Adrenal gland (tissue), 5 donors: ENCODE measurements at regions not wholly inside any gene's neighbourhood (a gene's known extent, or its start where the extent isn't known, plus 50 kb on each side); places are given as distances from the start of the nearest gene placed in this dataset.
"Not testable (repeated sequence)": the region's sequence is repeated elsewhere in the genome, so short reads cannot be mapped to it uniquely, and the experiment has no call there.

Experiments
- POLR2A ChIP-seq, 2 donors: fragments of 450-650 bp; IDR thresholded peaks; one replicate each; pipeline ENCODE4 v1.6.1; 2017; ENCODE audit warnings: antibody characterized with exemption in 2 of 2, mild to moderate bottlenecking in 2 of 2, moderate library complexity in 1 of 2
- TF ChIP-seq, protein P1 (sequence below), 6 experiments: fragments of 450-650 bp in 4 of 6; fragments of 200-600 bp in 2 of 6; sonication (generic) in 1 of 6; IDR thresholded peaks; 1 replicate in 5 of 6; 2 replicates in 1 of 6; pipeline versions ENCODE4 v1.5.1 to v1.8.0; 2016 to 2021; ENCODE audit warnings: antibody characterized with exemption in 6 of 6, mild to moderate bottlenecking in 2 of 6, moderate library complexity in 1 of 6
- donor health status: DM: no; HTN: no; CAD: no.

DNA sequence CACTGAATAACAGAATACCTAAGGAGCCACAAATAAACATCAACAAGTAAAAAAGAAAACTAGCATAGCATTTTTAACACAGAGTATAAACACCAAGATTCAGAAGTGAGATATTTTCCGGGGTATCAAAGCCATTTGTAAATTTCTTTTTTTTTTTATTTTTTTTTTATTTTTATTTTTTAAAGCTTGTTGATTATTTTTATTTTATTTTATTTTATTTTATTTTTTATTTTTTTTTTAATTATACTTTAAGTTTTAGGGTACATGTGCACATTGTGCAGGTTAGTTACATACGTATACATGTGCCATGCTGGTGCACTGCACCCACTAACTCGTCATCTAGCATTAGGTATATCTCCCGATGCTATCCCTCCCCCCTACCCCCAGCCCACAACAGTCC lies 81.7 kb upstream of the PDE1A start:
- TF ChIP-seq, protein P1, sequence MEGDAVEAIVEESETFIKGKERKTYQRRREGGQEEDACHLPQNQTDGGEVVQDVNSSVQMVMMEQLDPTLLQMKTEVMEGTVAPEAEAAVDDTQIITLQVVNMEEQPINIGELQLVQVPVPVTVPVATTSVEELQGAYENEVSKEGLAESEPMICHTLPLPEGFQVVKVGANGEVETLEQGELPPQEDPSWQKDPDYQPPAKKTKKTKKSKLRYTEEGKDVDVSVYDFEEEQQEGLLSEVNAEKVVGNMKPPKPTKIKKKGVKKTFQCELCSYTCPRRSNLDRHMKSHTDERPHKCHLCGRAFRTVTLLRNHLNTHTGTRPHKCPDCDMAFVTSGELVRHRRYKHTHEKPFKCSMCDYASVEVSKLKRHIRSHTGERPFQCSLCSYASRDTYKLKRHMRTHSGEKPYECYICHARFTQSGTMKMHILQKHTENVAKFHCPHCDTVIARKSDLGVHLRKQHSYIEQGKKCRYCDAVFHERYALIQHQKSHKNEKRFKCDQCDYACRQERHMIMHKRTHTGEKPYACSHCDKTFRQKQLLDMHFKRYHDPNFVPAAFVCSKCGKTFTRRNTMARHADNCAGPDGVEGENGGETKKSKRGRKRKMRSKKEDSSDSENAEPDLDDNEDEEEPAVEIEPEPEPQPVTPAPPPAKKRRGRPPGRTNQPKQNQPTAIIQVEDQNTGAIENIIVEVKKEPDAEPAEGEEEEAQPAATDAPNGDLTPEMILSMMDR (IDR thresholded peaks at IDR 0.05) = not testable (repeated sequence)
- not testable (repeated sequence) for TF ChIP-seq POLR2A (IDR thresholded peaks at IDR 0.05)
